IMR-90 (cell line): ENCODE measurements at regions not wholly inside any gene's neighbourhood (a gene's known extent, or its start where the extent isn't known, plus 50 kb on each side); places are given as distances from the start of the nearest gene placed in this dataset.

Source experiments
- CEBPB ChIP-seq: IDR thresholded peaks from 2 replicates; pipeline ENCODE4 v1.6.1; 2012; ENCODE audit warnings: low read depth, low read length, improper control_type of control experiment
- MXI1 ChIP-seq: IDR thresholded peaks from 2 replicates; pipeline ENCODE4 v1.6.1; 2012; ENCODE audit warnings: low read depth, mild to moderate bottlenecking, low read length, moderate library complexity, borderline replicate concordance
- NFE2L2 ChIP-seq: fragments of 150-350 bp; IDR thresholded peaks from 2 replicates; pipeline ENCODE4 v1.6.1; 2016; ENCODE audit warnings: low read depth, mild to moderate bottlenecking, low read length
- POLR2A ChIP-seq: IDR thresholded peaks from 2 replicates; pipeline ENCODE4 v1.6.1; 2012; ENCODE audit warnings: mild to moderate bottlenecking, low read depth, low read length
- TF ChIP-seq, protein P1 (sequence below): conservative IDR thresholded peaks from 2 replicates; pipeline ENCODE4 v1.5.1; 2012; ENCODE audit warnings: mild to moderate bottlenecking, low read depth, low read length, improper control_type of control experiment

DNA sequence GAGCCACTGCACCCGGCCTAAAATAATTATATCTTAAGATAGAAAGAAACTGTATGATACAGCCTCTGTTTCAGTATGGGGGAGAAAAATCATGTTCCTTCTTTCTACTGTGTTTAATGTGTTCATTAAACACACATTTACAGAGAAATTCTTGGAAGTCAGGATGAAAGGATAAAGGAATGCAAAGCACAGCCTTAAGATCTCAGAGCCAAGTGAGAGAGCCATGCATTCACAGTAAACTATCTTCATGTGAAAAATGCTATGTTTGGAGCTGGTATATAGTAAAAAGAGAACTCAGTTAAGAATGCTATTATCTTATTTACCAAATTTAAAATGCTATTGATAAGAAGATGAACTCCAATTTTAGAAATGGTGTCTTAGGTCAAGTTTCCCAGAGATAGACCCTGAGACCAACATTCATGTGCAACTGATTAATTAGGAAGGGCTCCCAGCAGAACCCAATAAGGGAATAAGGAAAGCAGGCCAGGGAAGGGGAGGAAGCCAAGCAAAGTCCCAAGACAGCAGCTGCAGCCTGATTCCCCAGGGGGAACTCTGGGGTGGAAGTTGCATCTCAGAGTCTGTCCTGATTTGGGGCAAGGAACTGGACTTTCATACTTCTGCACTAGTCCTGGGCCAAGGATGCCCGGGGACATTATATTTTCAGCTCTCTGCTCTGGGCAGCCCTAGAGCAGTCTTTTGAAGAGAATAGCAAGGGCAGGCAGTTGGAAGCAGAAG is 130.0 kb upstream of the ZNF648 start:
- TF ChIP-seq MXI1, result no peak
- TF ChIP-seq NFE2L2, result no peak
- TF ChIP-seq, protein P1, sequence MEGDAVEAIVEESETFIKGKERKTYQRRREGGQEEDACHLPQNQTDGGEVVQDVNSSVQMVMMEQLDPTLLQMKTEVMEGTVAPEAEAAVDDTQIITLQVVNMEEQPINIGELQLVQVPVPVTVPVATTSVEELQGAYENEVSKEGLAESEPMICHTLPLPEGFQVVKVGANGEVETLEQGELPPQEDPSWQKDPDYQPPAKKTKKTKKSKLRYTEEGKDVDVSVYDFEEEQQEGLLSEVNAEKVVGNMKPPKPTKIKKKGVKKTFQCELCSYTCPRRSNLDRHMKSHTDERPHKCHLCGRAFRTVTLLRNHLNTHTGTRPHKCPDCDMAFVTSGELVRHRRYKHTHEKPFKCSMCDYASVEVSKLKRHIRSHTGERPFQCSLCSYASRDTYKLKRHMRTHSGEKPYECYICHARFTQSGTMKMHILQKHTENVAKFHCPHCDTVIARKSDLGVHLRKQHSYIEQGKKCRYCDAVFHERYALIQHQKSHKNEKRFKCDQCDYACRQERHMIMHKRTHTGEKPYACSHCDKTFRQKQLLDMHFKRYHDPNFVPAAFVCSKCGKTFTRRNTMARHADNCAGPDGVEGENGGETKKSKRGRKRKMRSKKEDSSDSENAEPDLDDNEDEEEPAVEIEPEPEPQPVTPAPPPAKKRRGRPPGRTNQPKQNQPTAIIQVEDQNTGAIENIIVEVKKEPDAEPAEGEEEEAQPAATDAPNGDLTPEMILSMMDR, result no peak
- no peak for TF ChIP-seq POLR2A
- TF ChIP-seq CEBPB, result no peak
